Adrenal gland (tissue), 9 donors: ENCODE measurements at regions not wholly inside any gene's neighbourhood (a gene's known extent, or its start where the extent isn't known, plus 50 kb on each side); places are given as distances from the start of the nearest gene placed in this dataset.

Experiments
- DNase-seq, 7 donors: peaks; one replicate each; pipeline ENCODE4 v3.0.0-alpha.2; 2019 to 2020
- H3K27ac ChIP-seq, 5 donors: fragments of 200-600 bp; sonication (generic) in 4 of 5; 1 replicate in 3 of 5; 2 replicates in 2 of 5; pipeline versions ENCODE4 v1.5.1 to v1.8.0; 2016 to 2020; ENCODE audit warnings: mild to moderate bottlenecking in 1 of 5
- H3K27me3 ChIP-seq: fragments of 200-600 bp; 2 replicates; pipeline ENCODE4 v1.8.0; 2021
- H3K36me3 ChIP-seq, 2 donors: fragments of 200-600 bp; replicated peaks in 1 of 2; 1 replicate in 1 of 2; 2 replicates in 1 of 2; pipeline versions ENCODE4 v1.5.1 to v1.8.0; 2018 to 2022
- H3K4me1 ChIP-seq, 2 donors: fragments of 200-600 bp; replicated peaks in 1 of 2; 1 replicate in 1 of 2; 2 replicates in 1 of 2; pipeline versions ENCODE4 v1.5.1 to v1.8.0; 2018 to 2021
- H3K4me3 ChIP-seq, 4 donors: fragments of 200-600 bp; sonication (generic) in 3 of 4; one replicate each; pipeline ENCODE4 v1.5.1; 2016 to 2018
- H3K9me3 ChIP-seq, 3 donors: fragments of 200-600 bp; sonication (generic) in 1 of 3; replicated peaks in 1 of 3; 1 replicate in 2 of 3; 2 replicates in 1 of 3; pipeline versions ENCODE4 v1.5.1 to v1.8.0; 2016 to 2021
- CTCF ChIP-seq, 6 experiments: fragments of 450-650 bp in 4 of 6; fragments of 200-600 bp in 2 of 6; sonication (generic) in 1 of 6; IDR thresholded peaks; 1 replicate in 5 of 6; 2 replicates in 1 of 6; pipeline versions ENCODE4 v1.5.1 to v1.8.0; 2016 to 2021; ENCODE audit warnings: antibody characterized with exemption in 6 of 6, mild to moderate bottlenecking in 2 of 6, moderate library complexity in 1 of 6
- POLR2A ChIP-seq, 2 donors: fragments of 450-650 bp; IDR thresholded peaks; one replicate each; pipeline ENCODE4 v1.6.1; 2017; ENCODE audit warnings: antibody characterized with exemption in 2 of 2, mild to moderate bottlenecking in 2 of 2, moderate library complexity in 1 of 2
- WGBS, 4 donors: extraction: QIAGEN DNeasy Blood & Tissue Kit in 2 of 4; methylation state at CpG; one replicate each; pipeline versions ENCODE4 v1.1.5 to v1.1.7; 2013 to 2017; 5-methylcytosine and 5-hydroxymethylcytosine counted together
- intact Hi-C, 2 donors: fragments of 100-400 bp; cut with DNase I; formaldehyde crosslinking; loops; one replicate each; pipeline versions ENCODE4 v1.14.1 to v1.15.0; 2022 to 2023
- donor health status: healthy with polysubstance abuse.
- donor health status: Bipolar disorder and iron deficiency.
- donor health status: DM: yes; HTN: yes; CAD: no.
- donor health status: DM: no; HTN: no; CAD: no.
- donor health status: DM: no; HTN: no; CAD: no.

GRCh38 chr10:128221807-128222206, 95.6 kb upstream of the MKI67 start:
- DNase-seq: no peak
- intact Hi-C loops: no loop called here
- Histone ChIP-seq H3K36me3 (no peaks in the 10 kb centered on the region), H3K27ac (no peak overlapping the region), H3K27me3 (no peaks in the 10 kb centered on the region), H3K9me3 (no peaks in the 10 kb centered on the region), H3K4me3 (no peak overlapping the region), H3K4me1 (no peaks in the 10 kb centered on the region)
- no peak for TF ChIP-seq CTCF (IDR thresholded peaks at IDR 0.05)
- no peak for TF ChIP-seq POLR2A (IDR thresholded peaks at IDR 0.05)
- WGBS, 4 donors: 60 to 79% (median 78%) methylated on average over 2 to 9 of the region's 9 CpGs

DNA sequence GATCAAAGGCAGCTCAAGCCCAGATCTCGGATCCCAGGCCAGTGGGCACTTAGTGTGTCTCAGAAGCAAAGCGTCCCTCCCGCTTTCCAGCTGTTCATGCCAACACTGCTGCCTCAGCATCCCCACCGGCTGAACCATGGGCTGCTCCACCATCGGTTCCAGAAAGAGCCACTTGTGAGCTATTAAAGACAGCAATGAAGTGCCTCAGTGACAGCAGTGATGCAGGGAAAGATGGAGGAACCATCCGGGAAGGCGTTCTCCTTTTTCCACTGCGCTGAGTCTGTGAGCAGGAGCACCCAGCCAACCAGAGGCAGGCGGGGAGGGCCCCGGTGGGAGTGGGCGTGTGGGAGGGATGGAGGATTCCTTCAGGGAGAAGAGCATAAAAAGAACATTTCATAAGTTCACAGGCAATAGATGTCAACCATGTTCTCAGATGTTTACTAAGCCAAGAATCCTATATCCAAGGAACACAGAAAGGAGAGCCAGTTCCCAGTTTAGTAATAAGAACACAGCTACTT, 96.2 kb upstream of the MKI67 start:
- 75 to 79% (median 76%) methylated on average over 11 of the region's 11 CpGs for WGBS, 4 donors
- Histone ChIP-seq H3K9me3 (no peaks in the 10 kb centered on the region), H3K36me3 (no peaks in the 10 kb centered on the region), H3K27ac (no peak overlapping the region), H3K27me3 (no peaks in the 10 kb centered on the region), H3K4me3 (no peak overlapping the region), H3K4me1 (no peaks in the 10 kb centered on the region)
- intact Hi-C loops: no loop called here
- no peak for TF ChIP-seq CTCF (IDR thresholded peaks at IDR 0.05)
- TF ChIP-seq POLR2A (IDR thresholded peaks at IDR 0.05): no peak
- DNase-seq: peak in 1 of 7 donors; percentile 20

GRCh38 chr10:128230401-128230800, 104.2 kb upstream of the MKI67 start:
- Histone ChIP-seq H3K36me3 (no peaks in the 10 kb centered on the region), H3K4me1 (no peaks in the 10 kb centered on the region), H3K9me3 (peaks cover 0 to 7% (median 0%) of the 10 kb centered on the region in 3 donors), H3K27me3 (peaks cover 4% of the 10 kb centered on the region), H3K27ac (no peak overlapping the region), H3K4me3 (no peak overlapping the region)
- DNase-seq: no peak
- intact Hi-C loops: no loop called here
- TF ChIP-seq CTCF (IDR thresholded peaks at IDR 0.05) (no peak), POLR2A (IDR thresholded peaks at IDR 0.05) (no peak)

- 66 to 89% (median 82%) methylated on average over 2 of the region's 2 CpGs for WGBS, 4 donors
- H3K4me3 ChIP-seq: no peak overlapping the region
- TF ChIP-seq CTCF (IDR thresholded peaks at IDR 0.05): no peak
- no peak for TF ChIP-seq POLR2A (IDR thresholded peaks at IDR 0.05)
- peaks cover 0 to 7% (median 0%) of the 10 kb centered on the region in 3 donors for H3K9me3 ChIP-seq
- no peak for DNase-seq
- H3K4me1 ChIP-seq: no peaks in the 10 kb centered on the region
- peaks cover 4% of the 10 kb centered on the region for H3K27me3 ChIP-seq
- no peaks in the 10 kb centered on the region for H3K36me3 ChIP-seq
- H3K27ac ChIP-seq: no peak overlapping the region
- intact Hi-C loops: no loop called here
Measured at GRCh38 chr10:128233422-128233821, 107.2 kb upstream of the MKI67 start.
